OCI-LY3 (cell line): ENCODE measurements at regions not wholly inside any gene's neighbourhood (a gene's known extent, or its start where the extent isn't known, plus 50 kb on each side); places are given as distances from the start of the nearest gene placed in this dataset.

Experiments
- CTCF ChIP-seq: fragments of 200-600, 300-600 bp; sonication (generic); IDR thresholded peaks from 2 replicates; pipeline ENCODE4 v1.5.1; 2014; ENCODE audit warnings: antibody characterized with exemption, low read length, low read depth
- EZH2phosphoT487 ChIP-seq: fragments of 200-600 bp; shearing (Covaris generic); IDR thresholded peaks from 2 replicates; pipeline ENCODE4 v1.6.1; 2018; ENCODE audit warnings: antibody characterized with exemption, mixed run types, low read depth

DNA sequence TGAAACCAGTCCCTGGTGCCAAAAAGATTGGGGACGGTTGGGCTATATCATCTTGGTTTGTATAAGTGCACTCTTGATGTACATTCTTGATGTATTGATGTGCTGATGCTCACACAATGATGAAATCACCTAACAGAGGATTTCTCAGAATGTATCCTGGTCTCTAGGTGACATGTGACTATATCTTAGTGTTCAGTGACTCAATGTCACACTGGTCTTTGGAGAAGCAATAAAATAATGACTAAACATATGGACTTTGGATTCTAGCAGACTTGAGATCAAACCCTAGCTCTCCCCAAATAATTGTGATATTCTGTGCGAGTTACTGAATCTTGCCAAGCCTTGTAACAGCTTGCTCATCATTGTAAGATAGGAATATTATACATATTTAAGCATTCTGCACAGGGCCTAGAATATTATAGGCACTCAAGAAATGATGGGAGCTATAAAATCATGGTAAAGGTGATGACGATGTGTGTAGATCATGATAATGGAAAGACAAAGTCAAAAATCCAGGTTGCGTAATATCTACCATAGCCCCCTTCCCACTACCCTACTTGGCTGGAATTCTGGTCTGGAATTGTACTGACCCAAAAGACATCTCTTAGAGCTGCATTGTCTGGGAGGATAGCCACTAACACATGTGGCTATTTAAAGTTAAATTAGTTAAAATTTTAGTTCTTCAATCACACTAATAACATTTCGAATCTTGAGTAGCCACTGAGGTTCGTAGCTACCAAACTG is 117.6 kb upstream of the PWP1 start:
- TF ChIP-seq CTCF: no peak
- no peak for TF ChIP-seq EZH2phosphoT487
